SK-N-SH (cell line): ENCODE measurements at regions not wholly inside any gene's neighbourhood (a gene's known extent, or its start where the extent isn't known, plus 50 kb on each side); places are given as distances from the start of the nearest gene placed in this dataset.

ENCODE experiments used
- CTCF ChIA-PET: fragments of 300-600, 350-600 bp; formaldehyde crosslinking; extraction: SDS; loops from one replicate; lab custom pipeline; 2021; lab: Yijun Ruan, JAX
- POLR2A ChIA-PET: fragments of 350-600 bp; sonication (Branson Sonifier 250); formaldehyde crosslinking; extraction: SDS; loops from one replicate; lab custom pipeline; 2020; ENCODE audit warnings: antibody characterized with exemption, inconsistent platforms; lab: Yijun Ruan, JAX
- DNase-seq: peaks from one replicate; pipeline ENCODE4 v3.0.0; 2012
- H2AFZ ChIP-seq: fragments of 200-600 bp; sonication (generic); 2 replicates; pipeline ENCODE4 v1.8.1; 2016; ENCODE audit warnings: antibody characterized with exemption, mild to moderate bottlenecking, low read depth
- H3F3A ChIP-seq: fragments of 200-600 bp; sonication (generic); replicated peaks from 2 replicates; pipeline ENCODE3; 2016; ENCODE audit warnings: antibody characterized with exemption, mild to moderate bottlenecking; ENCODE audit not compliant: insufficient read depth
- H3K27ac ChIP-seq, 2 experiments: fragments of 200-500 bp in 1 of 2; fragments of 200-600 bp in 1 of 2; sonication (Bioruptor generic) in 1 of 2; sonication (generic), shearing (Covaris generic) in 1 of 2; 2 replicates each; pipeline versions ENCODE4 v1.5.1 to v1.6.1; 2014 to 2016; ENCODE audit warnings: low read depth in 2 of 2, inconsistent platforms in 1 of 2, low read length in 1 of 2, mild to moderate bottlenecking in 1 of 2, mixed read lengths in 1 of 2
- H3K27me3 ChIP-seq: fragments of 200-600 bp; sonication (generic), shearing (Covaris generic); 2 replicates; pipeline ENCODE4 v1.6.1; 2016; ENCODE audit warnings: mixed run types; ENCODE audit not compliant: insufficient read depth
- H3K36me3 ChIP-seq, 2 experiments: fragments of 200-500 bp in 1 of 2; fragments of 200-600 bp in 1 of 2; sonication (Bioruptor generic) in 1 of 2; sonication (generic) in 1 of 2; replicated peaks in 1 of 2; 2 replicates each; pipeline versions ENCODE3 to v1.5.1; 2014 to 2016; ENCODE audit warnings: low read length in 1 of 2, mild to moderate bottlenecking in 1 of 2; ENCODE audit not compliant: insufficient read depth in 2 of 2, control insufficient read depth in 1 of 2
- H3K4me1 ChIP-seq, 2 experiments: fragments of 200-500 bp in 1 of 2; fragments of 200-600 bp in 1 of 2; sonication (Bioruptor generic) in 1 of 2; sonication (generic), shearing (Covaris generic) in 1 of 2; 2 replicates each; pipeline versions ENCODE4 v1.5.1 to v1.6.1; 2014 to 2016; ENCODE audit warnings: low read depth in 1 of 2, low read length in 1 of 2, mixed run types in 1 of 2; ENCODE audit not compliant: insufficient read depth in 2 of 2, control insufficient read depth in 1 of 2
- H3K4me2 ChIP-seq: fragments of 200-600 bp; sonication (generic), shearing (Covaris generic); 2 replicates; pipeline ENCODE4 v1.6.1; 2017; ENCODE audit warnings: mixed run types
- H3K4me3 ChIP-seq, 2 experiments: fragments of 200-500 bp in 1 of 2; fragments of 200-600 bp in 1 of 2; sonication (Bioruptor generic) in 1 of 2; sonication (generic), shearing (Covaris generic) in 1 of 2; 2 replicates each; pipeline versions ENCODE4 v1.5.1 to v1.8.1; 2014 to 2016; ENCODE audit warnings: low read depth in 2 of 2, inconsistent platforms in 1 of 2, low read length in 1 of 2, mild to moderate bottlenecking in 1 of 2, mixed read lengths in 1 of 2, moderate library complexity in 1 of 2
- H3K79me2 ChIP-seq: fragments of 200-600 bp; sonication (generic); 2 replicates; pipeline ENCODE4 v1.8.1; 2017; ENCODE audit warnings: mild to moderate bottlenecking; ENCODE audit not compliant: insufficient read depth
- H3K9ac ChIP-seq: fragments of 200-600 bp; sonication (generic); 2 replicates; pipeline ENCODE4 v1.6.1; 2017; ENCODE audit warnings: mixed run types
- H3K9me2 ChIP-seq: fragments of 200-600 bp; sonication (generic); 2 replicates; pipeline ENCODE4 v1.6.1; 2017; ENCODE audit warnings: mixed run types
- H3K9me3 ChIP-seq: fragments of 200-600 bp; sonication (generic); 2 replicates; pipeline ENCODE4 v1.6.1; 2017; ENCODE audit warnings: mixed run types, mild to moderate bottlenecking, moderate library complexity
- H4K20me1 ChIP-seq: fragments of 200-600 bp; sonication (generic); 2 replicates; pipeline ENCODE4 v1.6.1; 2017; ENCODE audit warnings: mild to moderate bottlenecking, mixed run types; ENCODE audit not compliant: insufficient read depth
- CHD2 ChIP-seq: fragments of 150-350 bp; IDR thresholded peaks from 2 replicates; pipeline ENCODE4 v1.6.1; 2018; ENCODE audit warnings: low read length; ENCODE audit not compliant: partially characterized antibody
- EP300 ChIP-seq, 2 experiments: IDR thresholded peaks; 2 replicates each; pipeline versions ENCODE4 v1.4.0 to v1.6.1; 2012; ENCODE audit warnings: borderline replicate concordance in 1 of 2, low read depth in 1 of 2, low read length in 1 of 2
- FOXJ3 ChIP-seq: sonication (generic); formaldehyde crosslinking; IDR thresholded peaks from 2 replicates; pipeline ENCODE4 v1.5.1; 2020; ENCODE audit warnings: mild to moderate bottlenecking, missing genetic modification reagents
- GATA2 ChIP-seq: sonication (generic); formaldehyde crosslinking; IDR thresholded peaks from 2 replicates; pipeline ENCODE4 v1.5.0; 2020; ENCODE audit warnings: mild to moderate bottlenecking, missing genetic modification reagents
- MEF2A ChIP-seq: IDR thresholded peaks from 2 replicates; pipeline ENCODE4 v1.4.0; 2012; ENCODE audit warnings: low read depth, borderline replicate concordance
- RCOR1 ChIP-seq: fragments of 150-350 bp; IDR thresholded peaks from 2 replicates; pipeline ENCODE4 v1.6.1; 2017; ENCODE audit warnings: antibody characterized with exemption, low read length
- SMC3 ChIP-seq: IDR thresholded peaks from 2 replicates; pipeline ENCODE4 v1.6.1; 2012; ENCODE audit warnings: low read depth, low read length, improper control_type of control experiment
- TCF12 ChIP-seq: IDR thresholded peaks from 2 replicates; pipeline ENCODE4 v1.4.0; 2012
- TEAD4 ChIP-seq: IDR thresholded peaks from 2 replicates; pipeline ENCODE4 v1.4.0; 2012; ENCODE audit warnings: mild to moderate bottlenecking, borderline replicate concordance; ENCODE audit not compliant: insufficient read depth
- WGBS: methylation state at CpG from one replicate; pipeline ENCODE4 v1.1.6; 2017; ENCODE audit warnings: low lambda C conversion rate; 5-methylcytosine and 5-hydroxymethylcytosine counted together
- TF ChIP-seq, protein P1 (sequence below): fragments of 150-350 bp; IDR thresholded peaks from 2 replicates; pipeline ENCODE4 v1.6.1; 2016; ENCODE audit warnings: mild to moderate bottlenecking, low read depth, low read length
- TF ChIP-seq, protein P2 (sequence below): IDR thresholded peaks from 2 replicates; pipeline ENCODE4 v1.4.0; 2012; ENCODE audit warnings: low read depth, borderline replicate concordance
- TF ChIP-seq, protein P3 (sequence below): IDR thresholded peaks from 2 replicates; pipeline ENCODE4; 2012

DNA sequence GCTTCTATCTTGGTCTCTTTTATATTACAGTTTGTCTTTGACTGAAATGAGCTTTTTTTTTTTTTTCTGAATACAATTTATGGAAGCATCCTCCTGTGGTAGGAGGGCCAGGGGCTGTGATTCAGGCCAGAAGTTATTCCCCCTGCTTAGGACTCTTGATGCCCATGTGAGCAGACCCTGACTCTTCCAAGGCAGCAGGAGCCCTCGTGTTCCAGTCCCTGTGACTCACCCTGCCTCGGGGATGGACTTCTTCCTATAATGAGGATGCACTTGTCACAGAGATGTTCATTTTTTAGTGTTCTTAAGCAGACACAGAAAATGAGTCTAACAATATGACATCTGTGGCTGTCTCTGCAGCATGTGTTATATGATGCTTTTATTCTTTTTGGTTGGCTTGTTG lies 1293.7 kb upstream of the AUTS2 start:
- H3K4me2 ChIP-seq, result no peak overlapping the region
- DNase-seq, result no peak
- no peak overlapping the region for H3K27ac ChIP-seq
- no peak overlapping the region for H3K4me3 ChIP-seq
- 17% methylated on average over 2 of the region's 2 CpGs for WGBS
- H3K9me3 ChIP-seq, result no peaks in the 10 kb centered on the region
- H3F3A ChIP-seq, result no peaks in the 10 kb centered on the region
- H4K20me1 ChIP-seq, result no peaks in the 10 kb centered on the region
- H3K79me2 ChIP-seq, result no peaks in the 10 kb centered on the region
- H3K4me1 ChIP-seq, result no peaks in the 10 kb centered on the region
- no peak for TF ChIP-seq TCF12
- no peak for TF ChIP-seq EP300 (IDR thresholded peaks at IDR 0.05; ENCODE audit: borderline replicate concordance in 1 of 2, low read depth in 1 of 2, low read length in 1 of 2)
- TF ChIP-seq TEAD4, result no peak
- TF ChIP-seq FOXJ3, result no peak
- TF ChIP-seq CHD2, result no peak
- TF ChIP-seq, all 33 proteins: peak for 0
- no peak overlapping the region for H3K9ac ChIP-seq
- POLR2A ChIA-PET, result interaction anchor here (0.6 kb wide), 1 partner anchor 1113 kb away, joined by 3 read pairs; no protein-coding TSS in a partner anchor
- no peaks in the 10 kb centered on the region for H3K9me2 ChIP-seq
- H3K27me3 ChIP-seq, result no peaks in the 10 kb centered on the region
- CTCF ChIA-PET, result interaction anchor here (1.0 to 1.4 kb wide), 2 partner anchors 15 to 77 kb away, joined by 3 to 5 read pairs; no protein-coding TSS in a partner anchor
- H2AFZ ChIP-seq, result no peak overlapping the region
- H3K36me3 ChIP-seq, result no peaks in the 10 kb centered on the region

DNA sequence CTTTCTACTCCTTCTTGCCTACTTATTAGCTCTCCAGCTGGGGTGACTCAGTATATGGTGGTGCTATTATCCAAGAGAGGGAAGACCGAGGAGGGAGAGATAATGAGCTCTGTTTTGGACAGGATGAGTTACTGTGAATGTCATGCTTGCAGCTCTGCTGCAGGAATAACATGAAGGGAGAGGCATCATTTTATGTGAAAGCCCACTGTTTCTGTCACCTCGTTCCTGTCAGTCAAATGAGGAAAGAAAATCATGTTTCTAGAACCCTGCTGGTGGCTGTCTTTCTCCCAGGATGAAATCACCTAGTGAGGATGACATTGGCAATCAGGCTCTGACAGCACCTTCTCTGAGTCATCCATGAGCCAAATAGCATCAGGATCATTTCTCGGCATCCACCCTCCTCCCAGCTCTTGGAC lies 1291.6 kb upstream of the AUTS2 start:
- TF ChIP-seq FOXJ3 (no peak), MEF2A (no peak)
- TF ChIP-seq, protein P1, sequence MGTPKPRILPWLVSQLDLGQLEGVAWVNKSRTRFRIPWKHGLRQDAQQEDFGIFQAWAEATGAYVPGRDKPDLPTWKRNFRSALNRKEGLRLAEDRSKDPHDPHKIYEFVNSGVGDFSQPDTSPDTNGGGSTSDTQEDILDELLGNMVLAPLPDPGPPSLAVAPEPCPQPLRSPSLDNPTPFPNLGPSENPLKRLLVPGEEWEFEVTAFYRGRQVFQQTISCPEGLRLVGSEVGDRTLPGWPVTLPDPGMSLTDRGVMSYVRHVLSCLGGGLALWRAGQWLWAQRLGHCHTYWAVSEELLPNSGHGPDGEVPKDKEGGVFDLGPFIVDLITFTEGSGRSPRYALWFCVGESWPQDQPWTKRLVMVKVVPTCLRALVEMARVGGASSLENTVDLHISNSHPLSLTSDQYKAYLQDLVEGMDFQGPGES, result no peak
- no peaks in the 10 kb centered on the region for H3K9me3 ChIP-seq
- H3K4me1 ChIP-seq, result no peaks in the 10 kb centered on the region
- no peak overlapping the region for H3K27ac ChIP-seq
- no peaks in the 10 kb centered on the region for H3F3A ChIP-seq
- no peak overlapping the region for H3K9ac ChIP-seq
- H3K79me2 ChIP-seq, result no peaks in the 10 kb centered on the region
- WGBS, result 17% methylated on average over 3 of the region's 3 CpGs
- CTCF ChIA-PET, result interaction anchor here (0.6 kb wide), 1 partner anchor 1875 kb away, joined by 4 read pairs; no protein-coding TSS in a partner anchor
- no peak for DNase-seq
- H4K20me1 ChIP-seq, result no peaks in the 10 kb centered on the region
- no peak overlapping the region for H3K4me2 ChIP-seq
- H3K9me2 ChIP-seq, result no peaks in the 10 kb centered on the region
- H3K4me3 ChIP-seq, result no peak overlapping the region
- no peak overlapping the region for H2AFZ ChIP-seq
- H3K36me3 ChIP-seq, result no peaks in the 10 kb centered on the region
- POLR2A ChIA-PET, result no interaction called here
- no peaks in the 10 kb centered on the region for H3K27me3 ChIP-seq

DNA sequence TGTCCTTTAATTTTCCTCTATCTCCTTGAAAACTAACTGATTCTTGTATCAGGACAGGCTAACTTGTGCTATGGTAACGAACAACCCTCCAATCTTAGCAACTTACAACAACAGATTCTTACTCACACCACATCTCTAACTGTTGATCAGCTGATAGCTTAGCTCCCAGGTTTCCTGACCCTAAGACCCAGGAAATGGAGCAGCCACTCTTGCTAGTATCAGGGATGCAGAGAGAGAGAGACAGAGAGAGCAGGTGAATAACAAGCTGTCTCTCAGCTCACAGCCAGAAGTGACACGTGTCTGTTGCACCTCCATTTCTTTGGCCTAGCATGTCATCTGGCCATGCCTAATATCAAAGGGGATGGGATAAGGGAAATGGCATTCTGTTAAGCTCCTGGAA lies 1289.0 kb upstream of the AUTS2 start:
- WGBS, result 23% methylated on average over 2 of the region's 2 CpGs
- H3K27me3 ChIP-seq, result no peaks in the 10 kb centered on the region
- H3K36me3 ChIP-seq, result no peaks in the 10 kb centered on the region
- no peak overlapping the region for H3K4me3 ChIP-seq
- H2AFZ ChIP-seq, result no peak overlapping the region
- TF ChIP-seq, protein P2, sequence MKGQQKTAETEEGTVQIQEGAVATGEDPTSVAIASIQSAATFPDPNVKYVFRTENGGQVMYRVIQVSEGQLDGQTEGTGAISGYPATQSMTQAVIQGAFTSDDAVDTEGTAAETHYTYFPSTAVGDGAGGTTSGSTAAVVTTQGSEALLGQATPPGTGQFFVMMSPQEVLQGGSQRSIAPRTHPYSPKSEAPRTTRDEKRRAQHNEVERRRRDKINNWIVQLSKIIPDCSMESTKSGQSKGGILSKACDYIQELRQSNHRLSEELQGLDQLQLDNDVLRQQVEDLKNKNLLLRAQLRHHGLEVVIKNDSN, result no peak
- TF ChIP-seq GATA2 (CRISPR knock-in tag), result no peak
- TF ChIP-seq, protein P3, sequence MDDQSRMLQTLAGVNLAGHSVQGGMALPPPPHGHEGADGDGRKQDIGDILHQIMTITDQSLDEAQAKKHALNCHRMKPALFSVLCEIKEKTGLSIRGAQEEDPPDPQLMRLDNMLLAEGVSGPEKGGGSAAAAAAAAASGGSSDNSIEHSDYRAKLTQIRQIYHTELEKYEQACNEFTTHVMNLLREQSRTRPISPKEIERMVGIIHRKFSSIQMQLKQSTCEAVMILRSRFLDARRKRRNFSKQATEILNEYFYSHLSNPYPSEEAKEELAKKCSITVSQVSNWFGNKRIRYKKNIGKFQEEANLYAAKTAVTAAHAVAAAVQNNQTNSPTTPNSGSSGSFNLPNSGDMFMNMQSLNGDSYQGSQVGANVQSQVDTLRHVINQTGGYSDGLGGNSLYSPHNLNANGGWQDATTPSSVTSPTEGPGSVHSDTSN, result no peak
- TF ChIP-seq RCOR1, result no peak
- TF ChIP-seq SMC3, result no peak
- ChIA-PET CTCF (interaction anchor here (1.1 kb wide), 1 partner anchor 19 kb away, joined by 4 read pairs; no protein-coding TSS in a partner anchor), POLR2A (interaction anchor here (0.9 kb wide), 1 partner anchor 12 kb away, joined by 3 read pairs; no protein-coding TSS in a partner anchor)
- H3F3A ChIP-seq, result no peaks in the 10 kb centered on the region
- no peaks in the 10 kb centered on the region for H3K4me1 ChIP-seq
- no peaks in the 10 kb centered on the region for H3K9me3 ChIP-seq
- DNase-seq, result no peak
- no peak overlapping the region for H3K27ac ChIP-seq
- no peak overlapping the region for H3K9ac ChIP-seq
- no peak overlapping the region for H3K4me2 ChIP-seq
- H3K79me2 ChIP-seq, result no peaks in the 10 kb centered on the region
- H3K9me2 ChIP-seq, result no peaks in the 10 kb centered on the region
- H4K20me1 ChIP-seq, result no peaks in the 10 kb centered on the region
